AG10803 (cell line): ENCODE measurements at regions not wholly inside any gene's neighbourhood (a gene's known extent, or its start where the extent isn't known, plus 50 kb on each side); places are given as distances from the start of the nearest gene placed in this dataset.
"Not testable (repeated sequence)": the region's sequence is repeated elsewhere in the genome, so short reads cannot be mapped to it uniquely, and the experiment has no call there.

ENCODE experiments used
- DNase-seq: peaks from one replicate; pipeline ENCODE4 v3.0.0; 2010; ENCODE audit warnings: low read depth
- H3K4me3 ChIP-seq: 2 replicates; pipeline ENCODE4 v1.5.1; 2011; ENCODE audit warnings: mild to moderate bottlenecking, low read length, control low read depth
- TF ChIP-seq, protein P1 (sequence below): conservative IDR thresholded peaks from 2 replicates; pipeline ENCODE4 v1.5.1; 2011; ENCODE audit warnings: mild to moderate bottlenecking, low read length, control low read depth, inconsistent platforms

DNA sequence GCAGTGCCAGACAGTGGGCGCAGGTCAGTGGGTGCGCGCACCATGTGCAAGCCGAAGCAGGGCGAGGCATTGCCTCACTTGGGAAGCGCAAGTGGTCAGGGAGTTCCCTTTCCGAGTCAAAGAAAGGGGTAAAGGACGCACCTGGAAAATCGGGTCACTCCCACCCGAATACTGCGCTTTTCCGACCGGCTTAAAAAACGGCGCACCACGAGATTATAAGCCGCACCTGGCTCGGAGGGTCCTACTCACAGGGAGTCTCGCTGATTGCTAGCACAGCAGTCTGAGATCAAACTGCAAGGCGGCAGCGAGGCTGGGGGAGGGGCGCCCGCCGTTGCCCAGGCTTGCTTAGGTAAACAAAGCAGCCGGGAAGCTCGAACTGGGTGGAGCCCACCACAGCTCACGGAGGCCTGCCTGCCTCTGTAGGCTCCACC, 77.9 kb downstream of the NR4A2 start:
- not testable (repeated sequence) for H3K4me3 ChIP-seq, DNase-seq

DNA sequence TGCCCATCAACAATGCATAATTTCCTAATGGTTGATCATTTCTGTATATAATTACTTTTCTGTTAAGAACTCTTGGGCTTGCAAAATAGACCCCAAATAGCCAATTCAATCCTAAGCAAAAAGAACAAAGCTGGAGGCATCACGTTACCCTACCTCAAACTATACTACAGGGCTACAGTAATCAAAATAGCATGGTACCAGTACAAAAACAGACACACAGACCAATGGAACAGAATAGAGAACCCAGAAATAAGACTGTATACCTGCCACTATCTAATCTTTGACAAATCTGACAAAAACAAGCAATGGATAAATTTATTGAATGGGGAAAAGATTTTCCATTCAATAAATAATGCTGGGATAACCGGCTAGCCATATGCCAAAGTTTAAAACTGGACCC, 78.8 kb downstream of the NR4A2 start:
- TF ChIP-seq, protein P1, sequence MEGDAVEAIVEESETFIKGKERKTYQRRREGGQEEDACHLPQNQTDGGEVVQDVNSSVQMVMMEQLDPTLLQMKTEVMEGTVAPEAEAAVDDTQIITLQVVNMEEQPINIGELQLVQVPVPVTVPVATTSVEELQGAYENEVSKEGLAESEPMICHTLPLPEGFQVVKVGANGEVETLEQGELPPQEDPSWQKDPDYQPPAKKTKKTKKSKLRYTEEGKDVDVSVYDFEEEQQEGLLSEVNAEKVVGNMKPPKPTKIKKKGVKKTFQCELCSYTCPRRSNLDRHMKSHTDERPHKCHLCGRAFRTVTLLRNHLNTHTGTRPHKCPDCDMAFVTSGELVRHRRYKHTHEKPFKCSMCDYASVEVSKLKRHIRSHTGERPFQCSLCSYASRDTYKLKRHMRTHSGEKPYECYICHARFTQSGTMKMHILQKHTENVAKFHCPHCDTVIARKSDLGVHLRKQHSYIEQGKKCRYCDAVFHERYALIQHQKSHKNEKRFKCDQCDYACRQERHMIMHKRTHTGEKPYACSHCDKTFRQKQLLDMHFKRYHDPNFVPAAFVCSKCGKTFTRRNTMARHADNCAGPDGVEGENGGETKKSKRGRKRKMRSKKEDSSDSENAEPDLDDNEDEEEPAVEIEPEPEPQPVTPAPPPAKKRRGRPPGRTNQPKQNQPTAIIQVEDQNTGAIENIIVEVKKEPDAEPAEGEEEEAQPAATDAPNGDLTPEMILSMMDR = no peak
- no peak overlapping the region for H3K4me3 ChIP-seq
- no peak for DNase-seq

DNA sequence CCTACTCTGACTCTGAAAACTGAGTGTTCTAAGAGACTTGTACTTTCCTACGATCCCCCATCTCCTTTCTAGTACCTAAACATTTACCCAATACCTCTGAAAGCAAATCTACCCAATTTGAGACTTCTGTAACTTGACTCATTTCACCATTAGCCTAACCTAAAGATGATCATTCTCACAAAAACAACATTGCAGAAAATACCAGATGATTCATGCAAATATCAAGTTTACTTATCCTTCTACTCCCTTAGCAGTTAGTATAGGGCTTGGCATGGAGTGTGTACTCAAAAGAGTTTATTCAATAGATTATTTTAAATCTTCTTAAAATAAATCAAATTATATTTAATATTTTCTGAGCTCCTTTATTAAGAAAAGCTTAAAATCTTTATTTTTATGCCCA, 89.6 kb downstream of the NR4A2 start:
- TF ChIP-seq, protein P1 = no peak
- H3K4me3 ChIP-seq = no peak overlapping the region
- DNase-seq = no peak

DNA sequence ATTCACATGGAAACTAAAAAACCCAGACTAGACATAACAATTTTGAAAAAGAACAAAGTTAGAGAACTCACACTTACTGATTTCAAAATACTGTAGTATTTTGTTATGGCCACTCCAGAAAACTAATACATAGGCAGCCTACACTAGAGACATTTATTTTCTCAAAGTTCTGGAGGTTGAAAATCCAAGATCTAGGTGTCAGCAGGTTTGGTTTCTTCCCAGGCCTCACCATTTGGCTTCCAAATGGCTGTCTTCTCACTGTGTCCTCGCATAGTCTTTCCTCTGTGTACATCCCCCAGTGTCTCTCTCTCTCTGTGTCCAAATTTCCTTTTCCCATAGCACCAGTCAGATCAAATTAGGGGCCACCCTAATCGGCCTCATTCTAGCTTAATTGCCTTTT, 95.0 kb downstream of the NR4A2 start:
- TF ChIP-seq, protein P1 = no peak
- H3K4me3 ChIP-seq = no peak overlapping the region
- DNase-seq = no peak

DNA sequence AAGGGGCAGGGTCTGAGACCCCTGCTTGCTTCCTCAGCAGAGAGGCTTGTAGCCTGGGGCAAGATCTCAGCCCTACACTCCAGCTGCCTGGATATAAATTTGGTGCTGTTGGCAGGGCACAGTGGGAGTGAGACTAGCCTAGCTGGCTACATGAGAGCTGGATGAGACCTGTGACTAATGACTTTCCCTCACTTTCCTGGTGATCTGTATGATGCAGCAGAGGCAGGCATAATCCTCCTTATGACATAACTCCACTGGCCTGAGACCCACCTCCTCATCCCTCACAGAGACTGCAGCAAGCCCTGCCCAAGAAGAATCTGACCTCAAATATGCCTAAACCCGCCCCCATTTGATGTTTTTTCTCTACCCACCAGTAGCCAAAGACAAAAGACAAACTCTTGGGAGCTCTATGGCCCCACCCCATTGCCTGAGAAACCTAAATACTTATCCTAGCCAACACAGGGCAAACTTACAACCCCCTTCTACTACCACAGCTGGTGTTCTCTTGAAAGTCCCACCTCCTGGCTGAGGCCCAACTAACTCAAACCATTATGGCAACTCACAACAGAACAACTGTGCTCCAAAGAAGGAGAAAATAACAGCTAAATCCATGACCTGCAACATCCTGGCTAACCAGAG, 102.7 kb downstream of the NR4A2 start:
- DNase-seq = no peak
- no peak overlapping the region for H3K4me3 ChIP-seq
- TF ChIP-seq, protein P1 = no peak

DNA sequence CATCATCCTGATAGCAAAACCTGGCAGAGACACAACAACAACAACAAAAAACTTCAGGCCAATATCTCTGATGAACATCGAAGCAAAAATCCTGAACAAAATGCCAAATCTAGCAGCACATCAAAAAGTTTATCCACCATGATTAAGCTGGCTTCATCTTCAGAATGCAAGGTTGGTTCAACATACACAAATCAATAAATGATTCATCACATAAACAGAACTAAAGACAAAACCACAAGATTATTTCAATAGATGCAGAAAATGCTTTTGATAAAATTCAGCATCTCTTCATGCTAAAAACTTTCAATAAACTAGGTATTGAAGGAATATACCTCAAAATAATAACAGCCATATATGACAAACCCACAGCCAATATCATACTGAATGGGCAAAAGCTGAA, 109.2 kb downstream of the NR4A2 start:
- H3K4me3 ChIP-seq, DNase-seq: not testable (repeated sequence)

DNA sequence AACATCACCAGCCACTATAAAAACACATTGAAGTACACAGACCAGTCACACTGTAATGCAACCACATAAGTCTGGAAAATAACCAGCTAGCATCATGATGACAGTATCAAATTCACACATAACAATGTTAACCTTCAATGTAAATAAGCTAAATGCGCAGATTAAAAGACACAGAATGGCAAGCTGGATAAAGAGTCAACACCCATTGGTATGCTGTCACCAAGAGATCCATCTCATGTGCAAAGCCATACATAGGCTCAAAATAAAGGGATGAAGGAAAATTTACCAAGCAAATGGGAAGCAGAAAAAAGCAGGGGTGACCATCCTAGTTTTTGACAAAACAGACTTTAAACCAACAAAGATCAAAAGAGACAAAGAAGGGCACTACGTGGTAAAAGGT, 110.8 kb downstream of the NR4A2 start:
- no peak overlapping the region for H3K4me3 ChIP-seq
- DNase-seq = no peak
- TF ChIP-seq, protein P1 = no peak

DNA sequence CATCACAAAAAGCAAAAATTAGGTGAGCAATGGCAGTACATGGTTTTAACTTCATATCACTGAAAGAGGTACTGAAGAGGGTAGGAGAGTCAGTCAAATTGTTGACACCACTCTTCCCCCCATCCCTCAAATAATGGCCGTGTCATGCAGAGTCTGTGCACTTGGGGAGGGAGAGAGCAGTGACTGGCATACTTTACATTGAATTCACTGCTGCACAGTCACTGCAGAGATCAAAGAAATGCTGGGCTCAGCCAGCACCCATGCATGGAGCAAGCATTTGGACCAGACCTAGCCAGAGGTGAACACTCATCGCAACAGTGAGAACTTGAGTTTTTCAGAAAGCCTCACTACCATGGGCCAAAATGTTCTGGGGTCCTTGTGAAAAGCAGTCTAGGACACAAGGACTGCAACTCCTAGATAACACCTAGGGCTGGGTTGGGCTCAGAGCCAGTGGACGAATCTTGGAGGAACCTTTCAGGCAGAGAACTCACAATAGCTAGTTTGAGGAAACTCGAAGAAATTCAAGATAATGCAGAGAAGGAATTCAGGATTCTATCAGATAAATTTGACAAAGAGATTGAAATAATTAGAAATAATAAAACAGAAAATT, 112.9 kb downstream of the NR4A2 start:
- no peak for DNase-seq
- TF ChIP-seq, protein P1 = no peak
- no peak overlapping the region for H3K4me3 ChIP-seq
